HEK293T (cell line): ENCODE measurements at regions not wholly inside any gene's neighbourhood (a gene's known extent, or its start where the extent isn't known, plus 50 kb on each side); places are given as distances from the start of the nearest gene placed in this dataset.

Experiments used
- FOXK2 ChIP-seq: fragments of 450-650 bp; IDR thresholded peaks from 2 replicates; pipeline ENCODE4 v1.6.1; 2016; ENCODE audit warnings: mild to moderate bottlenecking
- HDGF ChIP-seq: fragments of 450-650 bp; IDR thresholded peaks from 2 replicates; pipeline ENCODE4 v1.6.1; 2017; ENCODE audit warnings: antibody characterized with exemption, borderline replicate concordance

DNA sequence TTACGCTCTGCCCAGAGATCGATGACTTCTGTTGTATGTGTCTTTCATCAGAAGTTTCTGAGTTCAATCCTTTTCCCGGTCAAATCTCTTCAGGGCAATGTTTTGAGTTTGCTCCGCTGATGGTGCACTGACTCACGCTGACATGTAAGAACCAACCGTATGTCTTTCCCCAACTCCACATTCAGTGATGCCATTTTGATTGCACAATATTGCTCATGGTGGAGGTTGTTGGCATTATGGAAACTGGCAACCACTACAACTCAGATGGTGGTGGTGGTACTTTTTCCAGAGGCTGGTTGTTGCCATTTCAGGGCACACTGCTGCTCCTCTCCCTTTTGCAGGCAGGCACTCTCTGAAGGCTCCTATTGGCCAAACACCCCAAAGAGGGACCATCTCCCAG, 751.5 kb downstream of the DCDC2C start:
- TF ChIP-seq FOXK2 (no peak), HDGF (no peak)
